Adrenal gland (tissue), 9 donors: ENCODE measurements at regions not wholly inside any gene's neighbourhood (a gene's known extent, or its start where the extent isn't known, plus 50 kb on each side); places are given as distances from the start of the nearest gene placed in this dataset.
A peak's percentile ranks its signal among the peaks of the same experiment; 100 is the strongest.

Source experiments
- DNase-seq, 7 donors: peaks; one replicate each; pipeline ENCODE4 v3.0.0-alpha.2; 2019 to 2020
- H3K27ac ChIP-seq, 5 donors: fragments of 200-600 bp; sonication (generic) in 4 of 5; 1 replicate in 3 of 5; 2 replicates in 2 of 5; pipeline versions ENCODE4 v1.5.1 to v1.8.0; 2016 to 2020; ENCODE audit warnings: mild to moderate bottlenecking in 1 of 5
- H3K27me3 ChIP-seq: fragments of 200-600 bp; 2 replicates; pipeline ENCODE4 v1.8.0; 2021
- H3K36me3 ChIP-seq, 2 donors: fragments of 200-600 bp; replicated peaks in 1 of 2; 1 replicate in 1 of 2; 2 replicates in 1 of 2; pipeline versions ENCODE4 v1.5.1 to v1.8.0; 2018 to 2022
- H3K4me1 ChIP-seq, 2 donors: fragments of 200-600 bp; replicated peaks in 1 of 2; 1 replicate in 1 of 2; 2 replicates in 1 of 2; pipeline versions ENCODE4 v1.5.1 to v1.8.0; 2018 to 2021
- H3K4me3 ChIP-seq, 4 donors: fragments of 200-600 bp; sonication (generic) in 3 of 4; one replicate each; pipeline ENCODE4 v1.5.1; 2016 to 2018
- H3K9me3 ChIP-seq, 3 donors: fragments of 200-600 bp; sonication (generic) in 1 of 3; replicated peaks in 1 of 3; 1 replicate in 2 of 3; 2 replicates in 1 of 3; pipeline versions ENCODE4 v1.5.1 to v1.8.0; 2016 to 2021
- CTCF ChIP-seq, 6 experiments: fragments of 450-650 bp in 4 of 6; fragments of 200-600 bp in 2 of 6; sonication (generic) in 1 of 6; IDR thresholded peaks; 1 replicate in 5 of 6; 2 replicates in 1 of 6; pipeline versions ENCODE4 v1.5.1 to v1.8.0; 2016 to 2021; ENCODE audit warnings: antibody characterized with exemption in 6 of 6, mild to moderate bottlenecking in 2 of 6, moderate library complexity in 1 of 6
- POLR2A ChIP-seq, 2 donors: fragments of 450-650 bp; IDR thresholded peaks; one replicate each; pipeline ENCODE4 v1.6.1; 2017; ENCODE audit warnings: antibody characterized with exemption in 2 of 2, mild to moderate bottlenecking in 2 of 2, moderate library complexity in 1 of 2
- WGBS, 4 donors: extraction: QIAGEN DNeasy Blood & Tissue Kit in 2 of 4; methylation state at CpG; one replicate each; pipeline versions ENCODE4 v1.1.5 to v1.1.7; 2013 to 2017; 5-methylcytosine and 5-hydroxymethylcytosine counted together
- intact Hi-C, 2 donors: fragments of 100-400 bp; cut with DNase I; formaldehyde crosslinking; loops; one replicate each; pipeline versions ENCODE4 v1.14.1 to v1.15.0; 2022 to 2023
- donor health status: healthy with polysubstance abuse.
- donor health status: Bipolar disorder and iron deficiency.
- donor health status: DM: yes; HTN: yes; CAD: no.
- donor health status: DM: no; HTN: no; CAD: no.
- donor health status: DM: no; HTN: no; CAD: no.

DNA sequence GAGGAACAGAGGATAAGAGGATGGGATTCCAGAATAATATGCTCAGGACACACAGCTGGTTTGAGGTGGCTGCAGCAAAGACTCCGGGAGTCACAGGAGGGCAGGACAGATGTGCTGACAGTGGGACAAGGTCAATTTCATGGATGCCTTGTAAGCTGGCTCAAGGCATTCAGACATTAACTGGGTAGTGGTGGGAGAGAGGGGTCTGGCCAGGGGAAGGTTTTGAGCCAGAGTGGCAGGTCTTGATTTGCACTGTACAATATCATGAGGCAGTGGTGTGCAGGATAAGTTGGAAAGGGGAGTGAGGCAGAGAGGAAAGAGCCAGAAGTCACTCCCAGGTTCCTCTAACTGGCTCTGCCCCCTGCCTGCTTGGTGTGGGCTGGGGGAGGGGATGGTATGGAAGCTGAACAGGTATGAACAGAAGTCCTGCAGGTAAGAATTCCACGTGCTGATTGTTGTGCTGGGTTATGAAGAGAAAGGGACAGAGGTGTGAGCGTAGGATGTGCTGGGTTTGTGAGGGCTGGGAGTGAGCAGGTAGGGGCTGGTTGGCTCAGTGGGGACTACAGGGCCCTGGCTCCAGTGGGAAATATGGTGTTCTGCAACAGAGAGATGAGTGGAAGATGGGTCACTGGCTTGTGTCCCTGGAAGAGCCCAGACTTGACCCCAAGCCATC, 141.7 kb upstream of the COPS8 start:
- Histone ChIP-seq H3K27me3 (no peaks in the 10 kb centered on the region), H3K27ac (no peak overlapping the region), H3K4me3 (no peak overlapping the region), H3K9me3 (no peaks in the 10 kb centered on the region), H3K36me3 (no peaks in the 10 kb centered on the region), H3K4me1 (no peaks in the 10 kb centered on the region)
- WGBS, 4 donors: 81 to 90% (median 88%) methylated on average over 3 of the region's 3 CpGs
- TF ChIP-seq CTCF (IDR thresholded peaks at IDR 0.05) (no peak), POLR2A (IDR thresholded peaks at IDR 0.05) (no peak)
- intact Hi-C loops: no loop called here
- DNase-seq: peak in 1 of 7 donors; percentile 23

DNA sequence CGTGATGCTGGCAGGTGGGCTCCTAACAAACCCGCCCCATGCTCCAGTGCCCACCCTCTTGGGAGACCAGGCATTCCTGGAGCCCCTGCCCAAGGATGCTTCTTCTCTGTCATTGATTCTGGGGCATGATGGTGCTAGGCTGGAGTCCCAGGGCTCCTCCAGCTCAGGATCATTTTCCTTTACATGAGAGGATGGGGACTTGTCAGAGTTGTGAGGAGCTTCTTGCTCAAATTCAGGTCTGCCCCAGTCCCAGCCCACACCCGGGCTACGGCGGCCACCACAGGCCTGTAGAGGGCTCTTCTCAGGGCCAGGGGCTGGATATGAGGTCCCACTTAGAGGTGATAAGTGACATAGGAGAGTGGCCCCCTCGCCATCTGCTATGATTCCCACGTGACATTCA, 141.1 kb upstream of the COPS8 start:
- intact Hi-C loops: no loop called here
- Histone ChIP-seq H3K27ac (no peak overlapping the region), H3K9me3 (no peaks in the 10 kb centered on the region), H3K27me3 (no peaks in the 10 kb centered on the region), H3K4me1 (no peaks in the 10 kb centered on the region), H3K36me3 (no peaks in the 10 kb centered on the region), H3K4me3 (no peak overlapping the region)
- 84 to 96% (median 93%) methylated on average over 3 to 7 of the region's 7 CpGs for WGBS, 4 donors
- no peak for DNase-seq
- TF ChIP-seq POLR2A (IDR thresholded peaks at IDR 0.05) (no peak), CTCF (IDR thresholded peaks at IDR 0.05) (no peak)

DNA sequence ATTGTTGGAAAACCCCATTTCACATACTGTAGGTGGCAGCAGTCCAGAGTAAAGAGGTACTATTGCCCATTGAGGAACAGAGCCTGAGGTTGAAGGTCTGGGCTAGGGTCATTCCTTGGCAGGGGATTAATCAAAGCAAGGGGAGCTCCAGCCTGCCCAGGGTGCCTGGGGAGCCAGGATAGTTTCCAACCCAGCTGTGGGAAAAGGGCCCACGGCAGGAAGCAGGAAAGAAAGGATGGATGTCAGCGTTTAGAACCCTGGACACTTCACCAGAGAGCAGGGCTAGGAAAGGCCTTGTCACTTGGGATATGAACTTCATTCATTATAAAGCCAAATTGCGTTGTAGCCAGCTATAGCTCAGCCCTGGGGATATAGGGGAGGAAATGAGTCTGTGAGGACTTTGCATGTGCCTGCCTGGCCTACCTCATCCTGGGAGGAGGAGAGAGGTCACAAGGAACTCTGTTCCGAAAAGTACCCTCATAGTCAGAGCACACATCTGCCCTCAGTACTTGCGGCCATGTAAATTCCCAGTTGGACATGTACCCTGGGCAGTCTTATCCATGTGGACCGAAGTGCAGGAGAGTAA, 140.2 kb upstream of the COPS8 start:
- no peaks in the 10 kb centered on the region for H3K36me3 ChIP-seq
- intact Hi-C loops: no loop called here
- H3K27ac ChIP-seq: no peak overlapping the region
- TF ChIP-seq CTCF (IDR thresholded peaks at IDR 0.05) (no peak), POLR2A (IDR thresholded peaks at IDR 0.05) (no peak)
- no peaks in the 10 kb centered on the region for H3K27me3 ChIP-seq
- WGBS, 4 donors: 86 to 92% (median 89%) methylated on average over 5 to 6 of the region's 6 CpGs
- H3K4me3 ChIP-seq: no peak overlapping the region
- H3K4me1 ChIP-seq: no peaks in the 10 kb centered on the region
- no peaks in the 10 kb centered on the region for H3K9me3 ChIP-seq
- DNase-seq: peak in 1 of 7 donors; percentile 36

GRCh38 chr2:236946871-236947270, 138.8 kb upstream of the COPS8 start:
- intact Hi-C loops: no loop called here
- Histone ChIP-seq H3K4me3 (no peak overlapping the region), H3K27me3 (no peaks in the 10 kb centered on the region), H3K27ac (no peak overlapping the region), H3K36me3 (no peaks in the 10 kb centered on the region), H3K9me3 (no peaks in the 10 kb centered on the region), H3K4me1 (no peaks in the 10 kb centered on the region)
- peak in 2 of 7 donors; percentile 9 to 43 for DNase-seq
- 57 to 71% (median 66%) methylated on average over 4 of the region's 4 CpGs for WGBS, 4 donors
- TF ChIP-seq CTCF (IDR thresholded peaks at IDR 0.05) (no peak), POLR2A (IDR thresholded peaks at IDR 0.05) (no peak)
